Heart left ventricle (tissue), 16 donors: ENCODE measurements at regions not wholly inside any gene's neighbourhood (a gene's known extent, or its start where the extent isn't known, plus 50 kb on each side); places are given as distances from the start of the nearest gene placed in this dataset.

Experiments used
- ATAC-seq, 4 donors: fragments of 200-7000 bp; cut with Tn5 transposase; one replicate each; pipeline ENCODE4 v1.9.1; 2020 to 2022; ENCODE audit warnings: moderate library complexity in 4 of 4, mild to moderate bottlenecking in 3 of 4, moderate number of reproducible peaks in 1 of 4
- DNase-seq, 5 donors: peaks; one replicate each; pipeline ENCODE4 v3.0.0-alpha.2; 2020
- H3K27ac ChIP-seq, 12 donors: fragments of 200-600 bp; sonication (generic) in 4 of 12; one replicate each; pipeline versions ENCODE4 v1.5.0 to v1.8.0; 2016 to 2022; ENCODE audit warnings: mild to moderate bottlenecking in 2 of 12
- H3K27me3 ChIP-seq, 9 donors: fragments of 200-600 bp; sonication (generic) in 2 of 9; one replicate each; pipeline versions ENCODE4 v1.5.1 to v1.8.0; 2016 to 2022; ENCODE audit warnings: mild to moderate bottlenecking in 3 of 9
- H3K36me3 ChIP-seq, 9 donors: fragments of 200-600 bp; sonication (generic) in 2 of 9; one replicate each; pipeline versions ENCODE4 v1.5.0 to v1.8.0; 2018 to 2022; ENCODE audit warnings: mild to moderate bottlenecking in 2 of 9
- H3K4me1 ChIP-seq, 12 donors: fragments of 200-600 bp; sonication (generic) in 4 of 12; one replicate each; pipeline versions ENCODE4 v1.5.0 to v1.8.0; 2016 to 2022; ENCODE audit warnings: mild to moderate bottlenecking in 3 of 12
- H3K4me3 ChIP-seq, 12 donors: fragments of 200-600 bp; sonication (generic) in 4 of 12; one replicate each; pipeline versions ENCODE4 v1.5.0 to v1.8.0; 2017 to 2022; ENCODE audit warnings: mild to moderate bottlenecking in 9 of 12, moderate library complexity in 4 of 12
- H3K9me3 ChIP-seq, 12 donors: fragments of 200-600 bp; sonication (generic) in 4 of 12; one replicate each; pipeline versions ENCODE4 v1.5.0 to v1.8.0; 2016 to 2022; ENCODE audit warnings: mild to moderate bottlenecking in 1 of 12
- POLR2A ChIP-seq, 2 donors: fragments of 450-650 bp; IDR thresholded peaks; one replicate each; pipeline ENCODE4 v1.6.1; 2017; ENCODE audit warnings: antibody characterized with exemption in 2 of 2, mild to moderate bottlenecking in 2 of 2, moderate library complexity in 2 of 2
- WGBS, 4 donors: extraction: QIAGEN DNeasy Blood & Tissue Kit in 2 of 4; methylation state at CpG; one replicate each; pipeline versions ENCODE4 v1.1.5 to v1.1.7; 2013 to 2018; 5-methylcytosine and 5-hydroxymethylcytosine counted together
- intact Hi-C, 10 donors: fragments of 100-400 bp; cut with DNase I; formaldehyde crosslinking; loops; one replicate each; pipeline versions ENCODE4 v1.11.1 to v1.14.2; 2022
- TF ChIP-seq, protein P1 (sequence below), 12 donors: fragments of 200-600 bp; sonication (generic) in 4 of 12; IDR thresholded peaks; one replicate each; pipeline versions ENCODE4 v1.5.0 to v1.8.0; 2018 to 2022; ENCODE audit warnings: antibody characterized with exemption in 12 of 12, mild to moderate bottlenecking in 5 of 12
- donor health status: ischemic (EF 13 %, LVEDD 7.1; RV severe dilation, severe dysfunction).
- donor health status: healthy with polysubstance abuse.
- donor health status: DM: no; HTN: yes; CAD: no.
- donor health status: DM: no; HTN: no; CAD: no.
- donor health status: ischemic (EF 25% LVEDD 6.9; RV normal size, moderate dysfunction).
- donor health status: ischemic (EF 25% LVEDD 5.7; RV mildly dilated, moderate dysfunction).
- donor health status: healthy.
- donor health status: DM: yes; HTN: yes; CAD: no.
- donor health status: ischemic (EF 35%, LVEDD 5.7; RV mildly dilated, moderate dysfunction).
- donor health status: nonischemic (EF 11% LVEDD 7.7; RV severe dilation, severe dysfunction).
- donor health status: DM: yes; HTN: yes; CAD: no.
- donor health status: PGD.
- donor health status: ischemic (EF 29% LVEDD 5.4; RV normal size, mild dysfunction).
- donor health status: nonischemic (EF 23%, LVEDD 6.1; RV moderate dilation, normal function).

DNA sequence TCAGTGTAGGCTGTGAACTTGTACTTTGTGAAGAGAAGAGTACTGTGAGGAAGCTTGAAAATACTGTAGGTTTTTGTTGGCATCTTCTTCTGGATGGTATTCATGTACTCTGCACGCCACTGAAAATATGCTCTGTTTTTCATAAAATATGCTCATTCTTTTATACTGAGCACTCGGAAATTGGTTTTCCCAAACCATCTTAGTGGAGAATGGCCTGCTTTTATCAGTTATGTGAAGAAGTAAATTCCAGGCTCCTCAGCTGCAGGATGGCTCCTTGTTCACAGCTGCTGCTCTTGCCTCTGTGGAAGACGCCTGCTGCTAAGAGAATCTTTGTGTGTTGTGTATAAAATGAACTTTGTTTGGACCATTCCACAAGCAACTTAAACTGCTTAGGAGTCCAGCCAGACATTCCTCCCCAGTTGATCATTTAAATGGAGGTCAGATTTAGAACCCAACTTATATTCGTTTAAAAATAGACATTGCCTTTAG lies 443.5 kb upstream of the RGS6 start:
- H3K4me1 ChIP-seq, result peaks cover 0 to 18% (median 0%) of the 10 kb centered on the region in 12 donors
- no peak for TF ChIP-seq POLR2A (IDR thresholded peaks at IDR 0.05)
- TF ChIP-seq, protein P1, sequence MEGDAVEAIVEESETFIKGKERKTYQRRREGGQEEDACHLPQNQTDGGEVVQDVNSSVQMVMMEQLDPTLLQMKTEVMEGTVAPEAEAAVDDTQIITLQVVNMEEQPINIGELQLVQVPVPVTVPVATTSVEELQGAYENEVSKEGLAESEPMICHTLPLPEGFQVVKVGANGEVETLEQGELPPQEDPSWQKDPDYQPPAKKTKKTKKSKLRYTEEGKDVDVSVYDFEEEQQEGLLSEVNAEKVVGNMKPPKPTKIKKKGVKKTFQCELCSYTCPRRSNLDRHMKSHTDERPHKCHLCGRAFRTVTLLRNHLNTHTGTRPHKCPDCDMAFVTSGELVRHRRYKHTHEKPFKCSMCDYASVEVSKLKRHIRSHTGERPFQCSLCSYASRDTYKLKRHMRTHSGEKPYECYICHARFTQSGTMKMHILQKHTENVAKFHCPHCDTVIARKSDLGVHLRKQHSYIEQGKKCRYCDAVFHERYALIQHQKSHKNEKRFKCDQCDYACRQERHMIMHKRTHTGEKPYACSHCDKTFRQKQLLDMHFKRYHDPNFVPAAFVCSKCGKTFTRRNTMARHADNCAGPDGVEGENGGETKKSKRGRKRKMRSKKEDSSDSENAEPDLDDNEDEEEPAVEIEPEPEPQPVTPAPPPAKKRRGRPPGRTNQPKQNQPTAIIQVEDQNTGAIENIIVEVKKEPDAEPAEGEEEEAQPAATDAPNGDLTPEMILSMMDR (IDR thresholded peaks at IDR 0.05), result no peak
- H3K36me3 ChIP-seq, result no peaks in the 10 kb centered on the region
- ATAC-seq (no peak), DNase-seq (no peak)
- peak overlapping the region in 1 of 12 donors; percentile 9 for H3K27ac ChIP-seq
- intact Hi-C loops, result no loop called here
- WGBS, 4 donors, result 65 to 68% (median 67%) methylated on average over 4 of the region's 4 CpGs
- H3K4me3 ChIP-seq, result no peak overlapping the region
- no peaks in the 10 kb centered on the region for H3K9me3 ChIP-seq
- H3K27me3 ChIP-seq, result no peaks in the 10 kb centered on the region

DNA sequence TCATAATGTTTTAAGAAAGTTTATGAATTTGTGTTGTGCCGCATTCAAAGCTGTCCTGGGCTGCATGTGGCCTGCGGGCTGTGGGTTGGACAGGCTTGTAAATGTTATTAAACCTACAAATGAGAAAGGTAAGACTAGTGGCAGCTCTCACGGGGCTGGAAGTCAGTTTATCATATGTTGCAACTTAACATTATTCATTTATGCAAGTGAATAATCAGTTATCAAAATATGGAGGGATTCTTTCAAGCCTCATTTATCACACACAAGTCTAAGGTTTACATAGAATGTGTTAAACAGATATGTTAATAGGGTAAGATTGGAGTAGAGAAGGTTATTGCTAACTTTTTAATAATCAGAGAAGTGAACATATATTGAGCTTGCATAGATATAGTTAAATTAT lies 442.5 kb upstream of the RGS6 start:
- no peaks in the 10 kb centered on the region for H3K36me3 ChIP-seq
- TF ChIP-seq, protein P1 (IDR thresholded peaks at IDR 0.05), result no peak
- no peak for TF ChIP-seq POLR2A (IDR thresholded peaks at IDR 0.05)
- H3K27me3 ChIP-seq, result no peaks in the 10 kb centered on the region
- ATAC-seq (no peak), DNase-seq (no peak)
- H3K9me3 ChIP-seq, result no peaks in the 10 kb centered on the region
- intact Hi-C loops, result no loop called here
- H3K4me1 ChIP-seq, result peaks cover 0 to 18% (median 0%) of the 10 kb centered on the region in 12 donors
- no peak overlapping the region for H3K4me3 ChIP-seq
- WGBS, 4 donors, result 96 to 100% (median 98%) methylated on average over 3 of the region's 3 CpGs
- no peak overlapping the region for H3K27ac ChIP-seq

DNA sequence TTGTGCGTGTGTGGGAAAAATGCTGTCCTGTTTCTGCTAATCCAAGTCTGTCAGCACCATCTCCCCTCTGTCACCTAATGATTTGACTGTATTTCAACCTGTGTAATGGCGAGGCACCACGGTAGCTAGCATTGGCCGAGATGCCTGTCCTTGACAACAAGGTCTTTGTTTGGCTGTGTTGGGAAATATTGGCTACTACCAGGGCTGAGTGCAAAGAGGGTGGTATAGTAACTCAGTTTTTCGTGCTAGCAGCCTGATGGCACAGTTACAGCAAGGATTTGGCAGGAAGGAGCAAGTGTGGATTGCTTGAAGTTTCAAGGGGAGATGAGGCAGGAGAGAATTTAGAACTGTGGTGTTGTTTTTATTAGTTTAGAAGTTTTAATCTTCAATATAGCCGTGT lies 440.3 kb upstream of the RGS6 start:
- ATAC-seq, result no peak
- H3K9me3 ChIP-seq, result peaks cover 0 to 4% (median 0%) of the 10 kb centered on the region in 12 donors
- peak overlapping the region in 1 of 12 donors; percentile 60 for H3K27ac ChIP-seq
- intact Hi-C loops, result no loop called here
- H3K27me3 ChIP-seq, result no peaks in the 10 kb centered on the region
- no peaks in the 10 kb centered on the region for H3K36me3 ChIP-seq
- no peak for DNase-seq
- peaks cover 0 to 18% (median 0%) of the 10 kb centered on the region in 12 donors for H3K4me1 ChIP-seq
- TF ChIP-seq POLR2A (IDR thresholded peaks at IDR 0.05), result no peak
- TF ChIP-seq, protein P1 (IDR thresholded peaks at IDR 0.05), result no peak
- 84 to 88% (median 87%) methylated on average over 6 of the region's 6 CpGs for WGBS, 4 donors
- H3K4me3 ChIP-seq, result no peak overlapping the region

DNA sequence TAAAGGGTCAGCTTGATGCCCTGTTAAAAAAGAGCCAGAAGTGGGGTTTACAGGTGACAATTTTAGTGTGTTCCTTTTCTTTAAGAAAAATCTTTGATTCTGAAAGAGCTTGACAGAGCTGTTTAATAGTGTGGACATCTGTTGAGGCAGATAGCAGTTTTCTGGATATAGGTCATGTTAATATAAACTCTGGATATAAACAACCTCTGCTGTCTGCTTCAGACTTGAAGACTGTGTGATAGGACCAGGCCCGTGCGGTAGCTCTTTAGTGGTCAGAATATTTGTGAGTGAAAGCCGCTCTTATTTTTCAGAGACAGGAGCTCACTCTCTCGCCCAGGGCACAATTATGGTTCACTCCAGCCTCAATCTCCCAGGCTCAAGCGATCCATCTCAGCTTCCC lies 439.9 kb upstream of the RGS6 start:
- 86 to 100% (median 94%) methylated on average over 5 of the region's 5 CpGs for WGBS, 4 donors
- H3K36me3 ChIP-seq, result no peaks in the 10 kb centered on the region
- peaks cover 0 to 18% (median 0%) of the 10 kb centered on the region in 12 donors for H3K4me1 ChIP-seq
- H3K4me3 ChIP-seq, result no peak overlapping the region
- ATAC-seq (no peak), DNase-seq (no peak)
- TF ChIP-seq, protein P1 (IDR thresholded peaks at IDR 0.05), result no peak
- TF ChIP-seq POLR2A (IDR thresholded peaks at IDR 0.05), result no peak
- intact Hi-C loops, result no loop called here
- peaks cover 0 to 4% (median 0%) of the 10 kb centered on the region in 12 donors for H3K9me3 ChIP-seq
- no peaks in the 10 kb centered on the region for H3K27me3 ChIP-seq
- peak overlapping the region in 1 of 12 donors; percentile 60 for H3K27ac ChIP-seq
